ENCODE measurements at regions not wholly inside any gene's neighbourhood (a gene's known extent, or its start where the extent isn't known, plus 50 kb on each side); places are given as distances from the start of the nearest gene placed in this dataset.
"Not testable (repeated sequence)": the region's sequence is repeated elsewhere in the genome, so short reads cannot be mapped to it uniquely, and the experiment has no call there.

GRCh38 chr4:14167876-14168510 lies 540.5 kb upstream of the BOD1L1 start:
- Histone ChIP-seq H3K4me1 (replicated peaks in 1 of 2) (peaks cover 0 to 12% of the 10 kb centered on the region in 2 donors), H3K27me3 (no peaks in the 10 kb centered on the region), H3K36me3 (replicated peaks in 1 of 2) (no peaks in the 10 kb centered on the region), H3K4me3 (no peak overlapping the region), H3K27ac (no peak overlapping the region), H3K9me3 (replicated peaks in 1 of 3) (no peaks in the 10 kb centered on the region)
- WGBS, 4 donors: 87 to 90% (median 89%) methylated on average over 8 of the region's 8 CpGs
- intact Hi-C loops (cut with DNase I): no loop called here
- DNase-seq: no peak
- TF ChIP-seq POLR2A (IDR thresholded peaks at IDR 0.05) (no peak), CTCF (IDR thresholded peaks at IDR 0.05) (no peak)

- Histone ChIP-seq H3K27ac (peak overlapping the region in 1 of 5 donors; percentile 28), H3K36me3 (replicated peaks in 1 of 2) (no peaks in the 10 kb centered on the region), H3K9me3 (replicated peaks in 1 of 3) (no peaks in the 10 kb centered on the region), H3K4me1 (replicated peaks in 1 of 2) (peaks cover 0 to 12% of the 10 kb centered on the region in 2 donors), H3K4me3 (no peak overlapping the region), H3K27me3 (no peaks in the 10 kb centered on the region)
- WGBS, 4 donors: 11 to 16% (median 12%) methylated on average over 5 of the region's 5 CpGs
- DNase-seq: peak; percentile 75 to 87 (median 83)
- no peak for TF ChIP-seq CTCF (IDR thresholded peaks at IDR 0.05)
- TF ChIP-seq POLR2A (IDR thresholded peaks at IDR 0.05): no peak
- intact Hi-C loops (cut with DNase I): no loop called here
Observed at GRCh38 chr4:14168919-14169318, 541.4 kb upstream of the BOD1L1 start.

GRCh38 chr4:14169460-14169859 lies 541.9 kb upstream of the BOD1L1 start:
- Histone ChIP-seq H3K27ac (peak overlapping the region in 1 of 5 donors; percentile 28), H3K9me3 (replicated peaks in 1 of 3) (no peaks in the 10 kb centered on the region), H3K4me3 (no peak overlapping the region), H3K27me3 (no peaks in the 10 kb centered on the region), H3K4me1 (replicated peaks in 1 of 2) (peaks cover 0 to 12% of the 10 kb centered on the region in 2 donors), H3K36me3 (replicated peaks in 1 of 2) (no peaks in the 10 kb centered on the region)
- 17 to 30% (median 22%) methylated on average over 2 of the region's 2 CpGs for WGBS, 4 donors
- no peak for TF ChIP-seq POLR2A (IDR thresholded peaks at IDR 0.05)
- TF ChIP-seq CTCF (IDR thresholded peaks at IDR 0.05): no peak
- DNase-seq: no peak
- intact Hi-C loops (cut with DNase I): no loop called here

- H3K9me3 ChIP-seq (replicated peaks in 1 of 3); H3K27ac ChIP-seq; intact Hi-C loops (cut with DNase I); DNase-seq; H3K27me3 ChIP-seq; H3K36me3 ChIP-seq (replicated peaks in 1 of 2); H3K4me3 ChIP-seq: not testable (repeated sequence)
- peaks cover 0 to 12% of the 10 kb centered on the region in 2 donors for H3K4me1 ChIP-seq (replicated peaks in 1 of 2)
- WGBS, 4 donors: 79 to 91% (median 84%) methylated on average over 6 of the region's 6 CpGs
Observed at GRCh38 chr4:14169940-14170339, 542.4 kb upstream of the BOD1L1 start.

GRCh38 chr4:14176613-14177012 lies 549.1 kb upstream of the BOD1L1 start:
- Histone ChIP-seq H3K4me3 (no peak overlapping the region), H3K4me1 (replicated peaks in 1 of 2) (peaks cover 3 to 5% of the 10 kb centered on the region in 2 donors), H3K36me3 (replicated peaks in 1 of 2) (no peaks in the 10 kb centered on the region), H3K27me3 (no peaks in the 10 kb centered on the region), H3K9me3 (replicated peaks in 1 of 3) (no peaks in the 10 kb centered on the region), H3K27ac (no peak overlapping the region)
- WGBS, 4 donors: 87 to 93% (median 91%) methylated on average over 3 of the region's 3 CpGs
- TF ChIP-seq CTCF (IDR thresholded peaks at IDR 0.05) (no peak), POLR2A (IDR thresholded peaks at IDR 0.05) (no peak)
- intact Hi-C loops (cut with DNase I): no loop called here
- DNase-seq: no peak

Measured in adrenal gland (tissue), 9 donors.